ENCODE measurements at regions not wholly inside any gene's neighbourhood (a gene's known extent, or its start where the extent isn't known, plus 50 kb on each side); places are given as distances from the start of the nearest gene placed in this dataset.
"Not testable (repeated sequence)": the region's sequence is repeated elsewhere in the genome, so short reads cannot be mapped to it uniquely, and the experiment has no call there.

DNA sequence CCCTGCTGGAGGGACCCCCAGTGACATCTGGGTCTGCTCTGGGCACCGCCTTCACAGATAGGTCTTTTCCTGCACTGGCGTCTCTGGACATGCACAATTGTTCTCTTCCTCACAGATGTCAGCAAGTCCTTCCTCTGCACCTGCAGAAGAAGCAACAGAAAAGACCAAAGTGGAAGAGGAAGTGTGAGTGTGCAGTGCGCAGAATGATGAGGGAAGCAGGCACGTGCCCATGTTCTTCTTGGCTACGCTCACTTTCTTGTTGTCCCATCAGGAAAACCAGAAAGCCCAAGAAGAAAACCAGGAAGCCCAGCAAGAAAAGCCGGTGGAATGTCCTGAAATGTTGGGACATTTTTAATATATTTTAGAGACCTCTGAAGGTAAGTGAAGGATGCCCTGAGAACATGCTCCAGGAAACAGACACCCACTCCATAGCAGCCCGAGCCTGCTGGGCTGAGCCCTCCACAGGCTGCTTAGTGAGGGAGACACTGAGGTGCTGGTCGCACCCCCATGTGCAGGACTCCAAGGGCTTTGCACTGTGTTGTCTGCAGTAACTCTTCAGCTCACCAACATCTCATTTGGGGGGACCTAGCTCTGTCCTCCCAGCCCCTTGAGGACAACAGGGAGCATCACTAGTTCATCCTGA, 50.8 kb upstream of the PROP1 start:
- H2AFZ ChIP-seq (ENCODE audit: low read length); H3K79me1 ChIP-seq (ENCODE audit: low read depth, low read length); H4K8ac ChIP-seq (ENCODE audit: low read depth, low read length); H2BK12ac ChIP-seq (ENCODE audit: low read length); H2BK15ac ChIP-seq (ENCODE audit: low read length); H3K4me1 ChIP-seq (ENCODE audit: control insufficient read depth in 2 of 2, insufficient read depth in 1 of 2, low read depth in 1 of 2, low read length in 2 of 2); H2BK5ac ChIP-seq (ENCODE audit: low read length); H3K4ac ChIP-seq (ENCODE audit: low read length); H3K9me3 ChIP-seq (replicated peaks in 1 of 2; ENCODE audit: control insufficient read depth in 2 of 2, insufficient read depth in 1 of 2, low read depth in 1 of 2, low read length in 2 of 2); H3K4me3 ChIP-seq (ENCODE audit: low read length in 2 of 2); H2AK5ac ChIP-seq (ENCODE audit: low read depth, low read length); H3K27ac ChIP-seq (replicated peaks; ENCODE audit: low read length); H3K18ac ChIP-seq (ENCODE audit: low read length); H3K4me2 ChIP-seq (ENCODE audit: insufficient read depth, low read length, poor library complexity, severe bottlenecking); DNase-seq (ENCODE audit: low spot score); H2BK120ac ChIP-seq (ENCODE audit: low read depth, low read length); H4K91ac ChIP-seq (ENCODE audit: low read depth, low read length, poor library complexity); H3K27me3 ChIP-seq (ENCODE audit: control insufficient read depth in 3 of 3, insufficient read depth in 3 of 3, low read depth in 1 of 3, low read length in 3 of 3); H3K9ac ChIP-seq (ENCODE audit: low read depth, low read length, poor library complexity); H3K14ac ChIP-seq (ENCODE audit: low read length); H3K36me3 ChIP-seq (replicated peaks in 1 of 2; ENCODE audit: control insufficient read depth in 2 of 2, insufficient read depth in 2 of 2, low read length in 2 of 2); H3K23ac ChIP-seq (ENCODE audit: low read depth, low read length, poor library complexity): not testable (repeated sequence)
- no CpG with 5 or more reads among the region's 8 CpGs for WGBS, 2 donors (ENCODE audit: extremely low coverage in 2 of 2, insufficient read length in 2 of 2, insufficient replicate concordance in 1 of 2)

DNA sequence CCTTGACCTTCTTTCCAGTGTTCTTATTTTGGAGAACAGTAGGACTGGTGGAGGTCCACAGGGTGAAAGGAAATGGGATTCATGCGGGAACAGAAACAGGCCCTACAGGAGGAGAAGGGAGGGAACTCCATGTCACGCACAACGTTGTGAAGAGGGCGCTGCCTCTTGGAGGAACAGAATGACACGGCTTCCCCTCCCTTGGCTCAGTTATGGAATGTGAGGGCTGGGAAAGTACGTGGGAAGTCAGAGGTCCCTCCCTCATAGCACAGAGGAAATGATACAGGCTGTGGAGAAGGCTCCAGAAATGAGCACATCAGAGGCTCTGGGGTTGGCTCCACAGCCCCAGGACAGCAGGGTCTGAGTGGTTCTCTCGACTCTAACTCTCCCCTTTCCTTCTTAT, 49.9 kb upstream of the PROP1 start:
- not testable (repeated sequence) for H3K4me3 ChIP-seq (ENCODE audit: low read length in 2 of 2); H2BK15ac ChIP-seq (ENCODE audit: low read length); H2BK12ac ChIP-seq (ENCODE audit: low read length); H3K4ac ChIP-seq (ENCODE audit: low read length); H2AFZ ChIP-seq (ENCODE audit: low read length); H3K36me3 ChIP-seq (replicated peaks in 1 of 2; ENCODE audit: control insufficient read depth in 2 of 2, insufficient read depth in 2 of 2, low read length in 2 of 2); H3K14ac ChIP-seq (ENCODE audit: low read length); H3K23ac ChIP-seq (ENCODE audit: low read depth, low read length, poor library complexity); H3K27me3 ChIP-seq (ENCODE audit: control insufficient read depth in 3 of 3, insufficient read depth in 3 of 3, low read depth in 1 of 3, low read length in 3 of 3); DNase-seq (ENCODE audit: low spot score); H2BK120ac ChIP-seq (ENCODE audit: low read depth, low read length); H3K9me3 ChIP-seq (replicated peaks in 1 of 2; ENCODE audit: control insufficient read depth in 2 of 2, insufficient read depth in 1 of 2, low read depth in 1 of 2, low read length in 2 of 2); H2AK5ac ChIP-seq (ENCODE audit: low read depth, low read length); H2BK5ac ChIP-seq (ENCODE audit: low read length); H3K4me1 ChIP-seq (ENCODE audit: control insufficient read depth in 2 of 2, insufficient read depth in 1 of 2, low read depth in 1 of 2, low read length in 2 of 2); H3K27ac ChIP-seq (replicated peaks; ENCODE audit: low read length); H3K4me2 ChIP-seq (ENCODE audit: insufficient read depth, low read length, poor library complexity, severe bottlenecking); H4K8ac ChIP-seq (ENCODE audit: low read depth, low read length); H3K79me1 ChIP-seq (ENCODE audit: low read depth, low read length); H4K91ac ChIP-seq (ENCODE audit: low read depth, low read length, poor library complexity); H3K9ac ChIP-seq (ENCODE audit: low read depth, low read length, poor library complexity); H3K18ac ChIP-seq (ENCODE audit: low read length)
- WGBS, 2 donors (ENCODE audit: extremely low coverage in 2 of 2, insufficient read length in 2 of 2, insufficient replicate concordance in 1 of 2) = no CpG with 5 or more reads among the region's 7 CpGs

Measured in neuronal stem cell (in vitro differentiated cells).